Activated CD4-positive, alpha-beta T cell treated with anti-CD3 and anti-CD28 coated beads for 36 hours (primary cell): ENCODE measurements at regions not wholly inside any gene's neighbourhood (a gene's known extent, or its start where the extent isn't known, plus 50 kb on each side); places are given as distances from the start of the nearest gene placed in this dataset.

ENCODE experiments used
- ATAC-seq: fragments of 200-7000 bp; cut with Tn5 transposase; one replicate; pipeline ENCODE4 v1.10.0; 2021; ENCODE audit warnings: mild to moderate bottlenecking, moderate library complexity
- CTCF ChIA-PET: fragments of 350-600 bp; sonication (Branson Sonifier 250); formaldehyde crosslinking; loops from one replicate; lab custom pipeline; 2021; ENCODE audit warnings: antibody characterized with exemption; lab: Charles Lee
- POLR2A ChIA-PET: fragments of 350-600 bp; sonication (Branson Sonifier 250); formaldehyde crosslinking; loops from one replicate; lab custom pipeline; 2021; ENCODE audit warnings: antibody characterized with exemption, inconsistent platforms; lab: Charles Lee
- DNase-seq: peaks from one replicate; pipeline ENCODE4 v3.0.0-alpha.2; 2020
- H3K27ac Mint-ChIP-seq: one replicate; pipeline ENCODE4 v1.8.0; 2021; ENCODE audit warnings: mixed read lengths
- H3K27me3 Mint-ChIP-seq: one replicate; pipeline ENCODE4 v1.8.0; 2021; ENCODE audit warnings: mixed read lengths
- H3K36me3 Mint-ChIP-seq: one replicate; pipeline ENCODE4 v1.8.0; 2021; ENCODE audit warnings: low read depth, mixed read lengths
- H3K4me1 Mint-ChIP-seq: one replicate; pipeline ENCODE4 v1.8.0; 2021; ENCODE audit warnings: mixed read lengths
- H3K4me3 Mint-ChIP-seq: one replicate; pipeline ENCODE4 v1.8.0; 2021; ENCODE audit warnings: mild to moderate bottlenecking, moderate library complexity, mixed read lengths
- H3K9me3 Mint-ChIP-seq: one replicate; pipeline ENCODE4 v1.8.0; 2021; ENCODE audit warnings: low read depth, mixed read lengths
- intact Hi-C, 2 experiments: fragments of 100-400 bp; cut with DNase I in 1 of 2; cut with micrococcal nuclease in 1 of 2; formaldehyde crosslinking; loops; one replicate each; pipeline versions ENCODE4 v1.14.2 to v1.15.1; 2022 to 2024; cut with DNase I, micrococcal nuclease

GRCh38 chr7:130906575-130906974, 172.6 kb upstream of the KLF14 start:
- Mint-ChIP-seq H3K27me3 (no peaks in the 10 kb centered on the region), H3K4me3 (no peak overlapping the region), H3K36me3 (peaks cover 90% of the 10 kb centered on the region), H3K9me3 (no peaks in the 10 kb centered on the region), H3K27ac (peak overlapping the region; percentile 69), H3K4me1 (peaks cover 88% of the 10 kb centered on the region)
- ATAC-seq (no peak), DNase-seq (no peak)
- ChIA-PET POLR2A (no interaction called here), CTCF (interaction anchor here (0.9 to 9.3 kb wide), 4 partner anchors 12 to 162 kb away, joined by 3 to 96 read pairs (median 4); no protein-coding TSS in a partner anchor)
- intact Hi-C loops = no loop called here

- peak overlapping the region; percentile 70 for H3K27ac Mint-ChIP-seq
- intact Hi-C loops = no loop called here
- no peak for DNase-seq
- POLR2A ChIA-PET = no interaction called here
- peaks cover 90% of the 10 kb centered on the region for H3K36me3 Mint-ChIP-seq
- H3K4me1 Mint-ChIP-seq = peaks cover 86% of the 10 kb centered on the region
- no peaks in the 10 kb centered on the region for H3K27me3 Mint-ChIP-seq
- no peak for ATAC-seq
- H3K4me3 Mint-ChIP-seq = peak overlapping the region; percentile 16
- CTCF ChIA-PET = interaction anchor here (0.7 to 9.3 kb wide), 5 partner anchors 13 to 162 kb away, joined by 3 to 96 read pairs (median 4); no protein-coding TSS in a partner anchor
- no peaks in the 10 kb centered on the region for H3K9me3 Mint-ChIP-seq
Observed at GRCh38 chr7:130907439-130907838, 173.4 kb upstream of the KLF14 start.

- Mint-ChIP-seq H3K4me1 (peaks cover 83% of the 10 kb centered on the region), H3K9me3 (no peaks in the 10 kb centered on the region), H3K4me3 (peak overlapping the region; percentile 88), H3K36me3 (peaks cover 87% of the 10 kb centered on the region), H3K27me3 (no peaks in the 10 kb centered on the region), H3K27ac (peak overlapping the region; percentile 99)
- ATAC-seq = no peak
- POLR2A ChIA-PET = interaction anchor here (2.1 to 7.0 kb wide), 3 partner anchors 11 to 50 kb away, joined by 10 to 139 read pairs (median 21); no protein-coding TSS in a partner anchor
- CTCF ChIA-PET = interaction anchor here (3.4 to 9.3 kb wide), 2 partner anchors 14 to 132 kb away, joined by 11 to 96 read pairs; no protein-coding TSS in a partner anchor
- no peak for DNase-seq
- intact Hi-C loops = no loop called here
Observed at GRCh38 chr7:130908345-130909160, 174.5 kb upstream of the KLF14 start.

- Mint-ChIP-seq H3K27ac (peak overlapping the region; percentile 99), H3K4me1 (peaks cover 83% of the 10 kb centered on the region), H3K27me3 (no peaks in the 10 kb centered on the region), H3K9me3 (no peaks in the 10 kb centered on the region), H3K4me3 (peak overlapping the region; percentile 88), H3K36me3 (peaks cover 86% of the 10 kb centered on the region)
- DNase-seq (peak; percentile 22), ATAC-seq (no peak)
- POLR2A ChIA-PET = interaction anchor here (0.5 to 7.0 kb wide), 7 partner anchors 12 to 150 kb away, joined by 3 to 139 read pairs (median 5); no protein-coding TSS in a partner anchor
- CTCF ChIA-PET = interaction anchor here (0.8 to 9.3 kb wide), 6 partner anchors 10 to 131 kb away, joined by 3 to 96 read pairs (median 10); no protein-coding TSS in a partner anchor
- intact Hi-C loops = no loop called here
Observed at GRCh38 chr7:130909161-130909836, 175.3 kb upstream of the KLF14 start.

GRCh38 chr7:130909881-130910672, 176.1 kb upstream of the KLF14 start:
- H3K9me3 Mint-ChIP-seq = no peaks in the 10 kb centered on the region
- ChIA-PET CTCF (interaction anchor here (0.8 to 9.3 kb wide), 7 partner anchors 11 to 130 kb away, joined by 3 to 96 read pairs (median 8); no protein-coding TSS in a partner anchor), POLR2A (interaction anchor here (0.5 to 7.0 kb wide), 9 partner anchors 9 to 149 kb away, joined by 3 to 139 read pairs (median 5); no protein-coding TSS in a partner anchor)
- H3K4me1 Mint-ChIP-seq = peaks cover 83% of the 10 kb centered on the region
- ATAC-seq (peak; percentile 10), DNase-seq (peak; percentile 31)
- H3K4me3 Mint-ChIP-seq = peak overlapping the region; percentile 88
- H3K27ac Mint-ChIP-seq = peak overlapping the region; percentile 99
- H3K27me3 Mint-ChIP-seq = no peaks in the 10 kb centered on the region
- H3K36me3 Mint-ChIP-seq = peaks cover 81% of the 10 kb centered on the region
- intact Hi-C loops = loop anchor here (2.0 to 5.0 kb wide), 3 partner anchors 71 to 1473 kb away; no protein-coding TSS in a partner anchor

- ChIA-PET CTCF (interaction anchor here (0.6 to 9.3 kb wide), 10 partner anchors 11 to 129 kb away, joined by 3 to 96 read pairs (median 6); no protein-coding TSS in a partner anchor), POLR2A (interaction anchor here (0.6 to 7.0 kb wide), 7 partner anchors 12 to 47 kb away, joined by 3 to 139 read pairs (median 6); no protein-coding TSS in a partner anchor)
- DNase-seq (peak; percentile 45), ATAC-seq (no peak)
- Mint-ChIP-seq H3K27ac (peak overlapping the region; percentile 99), H3K4me3 (peak overlapping the region; percentile 88), H3K36me3 (peaks cover 83% of the 10 kb centered on the region), H3K4me1 (peaks cover 84% of the 10 kb centered on the region), H3K9me3 (no peaks in the 10 kb centered on the region), H3K27me3 (no peaks in the 10 kb centered on the region)
- intact Hi-C loops = loop anchor here (1.0 to 5.0 kb wide), 4 partner anchors 14 to 1474 kb away; no protein-coding TSS in a partner anchor
Observed at GRCh38 chr7:130910949-130911944, 177.2 kb upstream of the KLF14 start.

- H3K27me3 Mint-ChIP-seq = no peaks in the 10 kb centered on the region
- peak overlapping the region; percentile 99 for H3K27ac Mint-ChIP-seq
- H3K9me3 Mint-ChIP-seq = no peaks in the 10 kb centered on the region
- ChIA-PET CTCF (interaction anchor here (1.0 to 9.3 kb wide), 14 partner anchors 8 to 145 kb away, joined by 3 to 96 read pairs (median 4); no protein-coding TSS in a partner anchor), POLR2A (interaction anchor here (0.6 to 7.0 kb wide), 21 partner anchors 9 to 201 kb away, joined by 3 to 139 read pairs (median 7); no protein-coding TSS in a partner anchor)
- intact Hi-C loops = loop anchor here (1.0 to 5.0 kb wide), 8 partner anchors 195 to 1475 kb away; partner anchors contain the start of gene MKLN1 (in 1 of the 2)
- peak overlapping the region; percentile 88 for H3K4me3 Mint-ChIP-seq
- DNase-seq (no peak), ATAC-seq (no peak)
- peaks cover 85% of the 10 kb centered on the region for H3K36me3 Mint-ChIP-seq
- H3K4me1 Mint-ChIP-seq = peaks cover 86% of the 10 kb centered on the region
Observed at GRCh38 chr7:130912082-130912861, 178.3 kb upstream of the KLF14 start.

- Mint-ChIP-seq H3K27ac (peak overlapping the region; percentile 99), H3K36me3 (peaks cover 88% of the 10 kb centered on the region), H3K4me1 (peaks cover 90% of the 10 kb centered on the region), H3K9me3 (no peaks in the 10 kb centered on the region), H3K27me3 (no peaks in the 10 kb centered on the region), H3K4me3 (peak overlapping the region; percentile 88)
- intact Hi-C loops = loop anchor here (1.0 to 5.0 kb wide), 17 partner anchors 20 to 1476 kb away; partner anchors contain the start of gene MKLN1 (in 1 of the 2)
- DNase-seq (peak; percentile 92), ATAC-seq (peak; percentile 73)
- POLR2A ChIA-PET = interaction anchor here (0.6 to 7.0 kb wide), 30 partner anchors 9 to 733 kb away, joined by 3 to 139 read pairs (median 7); no protein-coding TSS in a partner anchor
- CTCF ChIA-PET = interaction anchor here (0.5 to 9.3 kb wide), 14 partner anchors 8 to 455 kb away, joined by 3 to 96 read pairs (median 4); no protein-coding TSS in a partner anchor
Observed at GRCh38 chr7:130912862-130913638, 179.0 kb upstream of the KLF14 start.
